KMS-11 (cell line): ENCODE measurements at regions not wholly inside any gene's neighbourhood (a gene's known extent, or its start where the extent isn't known, plus 50 kb on each side); places are given as distances from the start of the nearest gene placed in this dataset.

Experiments
- H2AFZ ChIP-seq: fragments of 200-600 bp; sonication (generic); 2 replicates; pipeline ENCODE4 v1.6.1; 2016; ENCODE audit warnings: antibody characterized with exemption, mixed run types, low read depth
- H3K27ac ChIP-seq: fragments of 200-600 bp; sonication (generic); 2 replicates; pipeline ENCODE4 v1.6.1; 2016; ENCODE audit warnings: mild to moderate bottlenecking, mixed run types
- H3K27me3 ChIP-seq: fragments of 200-600 bp; sonication (generic); 2 replicates; pipeline ENCODE4 v1.6.1; 2017; ENCODE audit warnings: mild to moderate bottlenecking, low read depth, mixed run types, moderate library complexity; ENCODE audit not compliant: insufficient read depth
- H3K36me3 ChIP-seq: fragments of 200-600 bp; sonication (generic); 2 replicates; pipeline ENCODE4 v1.6.1; 2017; ENCODE audit warnings: mild to moderate bottlenecking, mixed run types; ENCODE audit not compliant: insufficient read depth
- H3K4me1 ChIP-seq: fragments of 200-600 bp; sonication (generic); 2 replicates; pipeline ENCODE4 v1.6.1; 2016; ENCODE audit warnings: mild to moderate bottlenecking, low read depth, mixed run types; ENCODE audit not compliant: poor library complexity, severe bottlenecking
- H3K4me2 ChIP-seq: fragments of 200-600 bp; sonication (generic); 2 replicates; pipeline ENCODE4 v1.7.0; 2016; ENCODE audit warnings: mild to moderate bottlenecking, mixed run types
- H3K4me3 ChIP-seq: fragments of 200-600 bp; sonication (generic); IDR thresholded peaks from 2 replicates; pipeline ENCODE4 v1.6.1; 2017; ENCODE audit warnings: low read depth, low read length, mixed read lengths; ENCODE audit not compliant: insufficient read depth
- H3K79me2 ChIP-seq: fragments of 200-600 bp; sonication (generic); 2 replicates; pipeline ENCODE4 v1.6.1; 2016; ENCODE audit warnings: low read depth, mixed run types; ENCODE audit not compliant: insufficient read depth
- H3K9ac ChIP-seq: fragments of 200-600 bp; sonication (generic); 2 replicates; pipeline ENCODE4 v1.6.1; 2016; ENCODE audit warnings: mild to moderate bottlenecking, mixed run types
- H4K20me1 ChIP-seq: fragments of 200-600 bp; sonication (generic); 2 replicates; pipeline ENCODE4 v1.6.1; 2016; ENCODE audit warnings: mild to moderate bottlenecking, mixed run types; ENCODE audit not compliant: insufficient read depth
- CTCF ChIP-seq: fragments of 200-600 bp; sonication (generic); conservative IDR thresholded peaks from 2 replicates; pipeline ENCODE4 v1.6.1; 2017; ENCODE audit warnings: low read depth, mild to moderate bottlenecking, antibody characterized with exemption, low read length, moderate library complexity, mixed read lengths

- Histone ChIP-seq H3K4me3 (no peak overlapping the region), H3K27me3 (no peaks in the 10 kb centered on the region), H3K4me2 (no peak overlapping the region), H3K9ac (no peak overlapping the region), H3K36me3 (no peaks in the 10 kb centered on the region), H3K27ac (no peak overlapping the region), H2AFZ (no peak overlapping the region), H4K20me1 (no peaks in the 10 kb centered on the region), H3K79me2 (no peaks in the 10 kb centered on the region), H3K4me1 (no peaks in the 10 kb centered on the region)
- no peak for TF ChIP-seq CTCF
Measured at GRCh38 chr2:220228310-220229006, 601.0 kb downstream of the SLC4A3 start.

GRCh38 chr2:220240641-220241040, 613.2 kb downstream of the SLC4A3 start:
- no peaks in the 10 kb centered on the region for H4K20me1 ChIP-seq
- H3K4me1 ChIP-seq: peaks cover 11% of the 10 kb centered on the region
- H3K79me2 ChIP-seq: no peaks in the 10 kb centered on the region
- H3K4me2 ChIP-seq: no peak overlapping the region
- no peak overlapping the region for H3K9ac ChIP-seq
- no peak overlapping the region for H3K27ac ChIP-seq
- H3K36me3 ChIP-seq: no peaks in the 10 kb centered on the region
- no peaks in the 10 kb centered on the region for H3K27me3 ChIP-seq
- no peak for TF ChIP-seq CTCF
- no peak overlapping the region for H2AFZ ChIP-seq
- H3K4me3 ChIP-seq: no peak overlapping the region

GRCh38 chr2:220241423-220241822, 614.0 kb downstream of the SLC4A3 start:
- H3K4me1 ChIP-seq: peaks cover 11% of the 10 kb centered on the region
- no peaks in the 10 kb centered on the region for H4K20me1 ChIP-seq
- H3K27ac ChIP-seq: no peak overlapping the region
- H3K4me2 ChIP-seq: no peak overlapping the region
- no peaks in the 10 kb centered on the region for H3K27me3 ChIP-seq
- H3K4me3 ChIP-seq: no peak overlapping the region
- H3K9ac ChIP-seq: no peak overlapping the region
- H3K36me3 ChIP-seq: no peaks in the 10 kb centered on the region
- no peaks in the 10 kb centered on the region for H3K79me2 ChIP-seq
- no peak overlapping the region for H2AFZ ChIP-seq
- TF ChIP-seq CTCF: no peak

GRCh38 chr2:220243571-220243970, 616.1 kb downstream of the SLC4A3 start:
- no peak overlapping the region for H3K4me2 ChIP-seq
- no peak for TF ChIP-seq CTCF
- H4K20me1 ChIP-seq: no peaks in the 10 kb centered on the region
- H3K4me3 ChIP-seq: no peak overlapping the region
- no peaks in the 10 kb centered on the region for H3K79me2 ChIP-seq
- no peak overlapping the region for H3K27ac ChIP-seq
- no peaks in the 10 kb centered on the region for H3K36me3 ChIP-seq
- no peak overlapping the region for H2AFZ ChIP-seq
- H3K4me1 ChIP-seq: peaks cover 11% of the 10 kb centered on the region
- H3K9ac ChIP-seq: no peak overlapping the region
- no peaks in the 10 kb centered on the region for H3K27me3 ChIP-seq
